ENCODE measurements at regions not wholly inside any gene's neighbourhood (a gene's known extent, or its start where the extent isn't known, plus 50 kb on each side); places are given as distances from the start of the nearest gene placed in this dataset.

GRCh38 chr22:27329131-27329850, 472.3 kb downstream of the MN1 start:
- ChIA-PET POLR2A (ENCODE audit: partially characterized antibody) (no interaction called here), CTCF (ENCODE audit: partially characterized antibody) (interaction anchor here (0.9 to 3.4 kb wide), 5 partner anchors 18 to 178 kb away, joined by 3 to 11 read pairs (median 3); no protein-coding TSS in a partner anchor)
- H3K4me3 ChIP-seq (ENCODE audit: extremely low read depth in 1 of 4, insufficient read depth in 2 of 4, low read depth in 3 of 4, low read length in 4 of 4): peak overlapping the region in 1 of 4 experiments; percentile 36; a peak in 1 of 8 replicates
- H2AFZ ChIP-seq (ENCODE audit: low read length): no peak overlapping the region
- H2BK12ac ChIP-seq (ENCODE audit: low read depth, low read length): no peak overlapping the region
- no peak overlapping the region; the same call in 1 of the 2 replicates for H3K18ac ChIP-seq (ENCODE audit: extremely low read depth, low read length)
- no peak overlapping the region for H3K14ac ChIP-seq (ENCODE audit: insufficient read length)
- H3K4ac ChIP-seq (replicated peaks; ENCODE audit: insufficient read length, low read depth, low read length): no peak overlapping the region
- no peaks in the 10 kb centered on the region for H3K36me3 ChIP-seq (ENCODE audit: control insufficient read depth in 2 of 4, insufficient read depth in 4 of 4, low read length in 3 of 4)
- peaks cover 6% of the 10 kb centered on the region; the same call in 1 of the 2 replicates for H3K23me2 ChIP-seq (ENCODE audit: low read depth, low read length)
- H3K9me3 ChIP-seq (ENCODE audit: insufficient read depth in 2 of 2, low read depth in 1 of 2, low read length in 1 of 2): no peaks in the 10 kb centered on the region
- no peaks in the 10 kb centered on the region for H4K20me1 ChIP-seq (replicated peaks in 1 of 2; ENCODE audit: control insufficient read depth in 1 of 2, insufficient read depth in 2 of 2, low read length in 2 of 2)
- no peaks in the 10 kb centered on the region for H3K79me2 ChIP-seq (ENCODE audit: control insufficient read depth in 1 of 2, insufficient read depth in 2 of 2, low read length in 2 of 2)
- H4K5ac ChIP-seq (ENCODE audit: insufficient read length, low read depth, low read length): no peak overlapping the region
- no peak overlapping the region for H3K27ac ChIP-seq (ENCODE audit: low read depth, low read length)
- H2BK15ac ChIP-seq (ENCODE audit: low read length): no peak overlapping the region
- H3K4me2 ChIP-seq (ENCODE audit: insufficient read depth in 1 of 2, low read depth in 2 of 2, low read length in 2 of 2): peak overlapping the region in 1 of 2 experiments; percentile 20; a peak in 1 of 4 replicates
- no peaks in the 10 kb centered on the region for H3K79me1 ChIP-seq (ENCODE audit: low read depth, low read length)
- H3K9ac ChIP-seq (replicated peaks in 1 of 4; ENCODE audit: extremely low read depth in 1 of 4, low read depth in 3 of 4, low read length in 3 of 4): no peak overlapping the region
- no peak overlapping the region for H4K91ac ChIP-seq (replicated peaks; ENCODE audit: insufficient read length, low read length)
- H2AK5ac ChIP-seq (ENCODE audit: low read depth, low read length): no peak overlapping the region
- no peak overlapping the region for H2BK20ac ChIP-seq (ENCODE audit: low read length)
- H3K56ac ChIP-seq (replicated peaks; ENCODE audit: insufficient read length, low read depth, low read length): no peak overlapping the region
- no peak overlapping the region for H2BK120ac ChIP-seq (replicated peaks; ENCODE audit: low read depth, low read length)
- H4K8ac ChIP-seq (ENCODE audit: extremely low read depth, insufficient read depth, low read length): no peak overlapping the region
- H3K4me1 ChIP-seq (replicated peaks in 1 of 4; ENCODE audit: control insufficient read depth in 3 of 4, insufficient read depth in 4 of 4, low read length in 3 of 4): peaks cover 2 to 7% (median 4%) of the 10 kb centered on the region in 4 experiments; a peak in 4 of 7 replicates
- DNase-seq (ENCODE audit: low read depth in 1 of 2, low spot score in 2 of 2) (peak in 1 of 2 experiments; percentile 45), FAIRE-seq (peak; percentile 39)
- H2BK5ac ChIP-seq (ENCODE audit: low read depth, low read length): no peak overlapping the region
- H3K23ac ChIP-seq (ENCODE audit: insufficient read length): no peak overlapping the region
- WGBS, 2 experiments (ENCODE audit: extremely low coverage in 1 of 2, insufficient coverage in 1 of 2, insufficient read length in 1 of 2, insufficient replicate concordance in 2 of 2, low coverage in 1 of 2, low lambda C conversion rate in 2 of 2, missing lambda C conversion rate in 1 of 2): 30% methylated on average over 13 of the region's 13 CpGs; no CpG with 5 or more reads in 1 of the 2 experiments
- no peaks in the 10 kb centered on the region; a peak in 1 of 7 replicates for H3K27me3 ChIP-seq (replicated peaks in 1 of 4; ENCODE audit: control insufficient read depth in 3 of 4, extremely low read depth in 1 of 4, insufficient read depth in 3 of 4, low read length in 3 of 4)
- no peak for TF ChIP-seq FOSL1 (IDR thresholded peaks at IDR 0.05; ENCODE audit: insufficient read depth, low read depth, low read length)
- TF ChIP-seq JUN (IDR thresholded peaks at IDR 0.05; ENCODE audit: low read depth, low read length): no peak
- no peak for TF ChIP-seq EZH2 (IDR thresholded peaks at IDR 0.05; ENCODE audit: low read depth, low read length, severe bottlenecking)
- TF ChIP-seq MAX (IDR thresholded peaks at IDR 0.05): peak; percentile 79
- TF ChIP-seq RFX5 (IDR thresholded peaks at IDR 0.05; ENCODE audit: borderline replicate concordance, low read depth, low read length): no peak
- TF ChIP-seq RXRA (IDR thresholded peaks at IDR 0.05; ENCODE audit: insufficient read depth, low read depth, low read length): no peak
- TF ChIP-seq CREB1 (IDR thresholded peaks at IDR 0.05): no peak
- TF ChIP-seq USF2 (IDR thresholded peaks at IDR 0.05; ENCODE audit: low read length): peak; percentile 47; the same call in 1 of the 2 replicates
- 0 out of 2 replicates have a peak, but pooled peaks have one; percentile 46 for TF ChIP-seq EGR1 (IDR thresholded peaks at IDR 0.05; ENCODE audit: borderline replicate concordance, low read depth, low read length)
- TF ChIP-seq CBX8 (IDR thresholded peaks at IDR 0.05; ENCODE audit: borderline replicate concordance, low read depth, low read length): no peak
- no peak for TF ChIP-seq CHD2 (IDR thresholded peaks at IDR 0.05; ENCODE audit: low read length)
- 0 out of 2 replicates have a peak, but pooled peaks have one; percentile 41 for TF ChIP-seq TCF12 (IDR thresholded peaks at IDR 0.05; ENCODE audit: low read depth, low read length)

All from H1 (cell line).